ENCODE measurements at regions not wholly inside any gene's neighbourhood (a gene's known extent, or its start where the extent isn't known, plus 50 kb on each side); places are given as distances from the start of the nearest gene placed in this dataset.
"Not testable (repeated sequence)": the region's sequence is repeated elsewhere in the genome, so short reads cannot be mapped to it uniquely, and the experiment has no call there.

GRCh38 chr14:105689722-105690121 lies 163.3 kb downstream of the TMEM121 start:
- H3K27ac ChIP-seq, result no peak overlapping the region
- TF ChIP-seq CTCF (IDR thresholded peaks at IDR 0.05), result no peak
- no peak for TF ChIP-seq ZFX (IDR thresholded peaks at IDR 0.05; ENCODE audit: borderline replicate concordance)

GRCh38 chr14:105690671-105691070 lies 164.3 kb downstream of the TMEM121 start:
- no peak for TF ChIP-seq CTCF (IDR thresholded peaks at IDR 0.05)
- TF ChIP-seq ZFX (IDR thresholded peaks at IDR 0.05; ENCODE audit: borderline replicate concordance), result no peak
- H3K27ac ChIP-seq, result no peak overlapping the region

- H3K27ac ChIP-seq, result not testable (repeated sequence)
Observed at GRCh38 chr14:105691321-105692109, 165.1 kb downstream of the TMEM121 start.

- not testable (repeated sequence) for H3K27ac ChIP-seq
Observed at GRCh38 chr14:105692110-105692685, 165.8 kb downstream of the TMEM121 start.

- TF ChIP-seq CTCF (IDR thresholded peaks at IDR 0.05), result no peak
- no peak for TF ChIP-seq ZFX (IDR thresholded peaks at IDR 0.05; ENCODE audit: borderline replicate concordance)
- H3K27ac ChIP-seq, result no peak overlapping the region
Observed at GRCh38 chr14:105694961-105695360, 168.6 kb downstream of the TMEM121 start.

GRCh38 chr14:105696388-105696787 lies 170.0 kb downstream of the TMEM121 start:
- not testable (repeated sequence) for H3K27ac ChIP-seq

- H3K27ac ChIP-seq, result not testable (repeated sequence)
Observed at GRCh38 chr14:105697414-105697813, 171.0 kb downstream of the TMEM121 start.

- H3K27ac ChIP-seq, result not testable (repeated sequence)
Observed at GRCh38 chr14:105697955-105698354, 171.6 kb downstream of the TMEM121 start.

GRCh38 chr14:105698940-105699556 lies 172.7 kb downstream of the TMEM121 start:
- not testable (repeated sequence) for H3K27ac ChIP-seq

- not testable (repeated sequence) for H3K27ac ChIP-seq
Observed at GRCh38 chr14:105699706-105700105, 173.3 kb downstream of the TMEM121 start.

- H3K27ac ChIP-seq, result not testable (repeated sequence)
Observed at GRCh38 chr14:105700146-105700545, 173.8 kb downstream of the TMEM121 start.

All from 22Rv1 (cell line).